Right atrium auricular region (tissue), 2 donors: ENCODE measurements at regions not wholly inside any gene's neighbourhood (a gene's known extent, or its start where the extent isn't known, plus 50 kb on each side); places are given as distances from the start of the nearest gene placed in this dataset.

Source experiments
- DNase-seq: peaks from one replicate; pipeline ENCODE4 v3.0.0-alpha.2; 2019; ENCODE audit warnings: low spot score
- H3K27ac ChIP-seq, 2 donors: fragments of 200-600 bp; sonication (generic); 1 replicate in 1 of 2; 2 replicates in 1 of 2; pipeline ENCODE4 v1.5.1; 2016 to 2019
- H3K27me3 ChIP-seq, 2 donors: fragments of 200-600 bp; sonication (generic); one replicate each; pipeline versions ENCODE4 v1.5.1 to v1.6.0; 2017 to 2019
- H3K36me3 ChIP-seq: fragments of 200-600 bp; sonication (generic); one replicate; pipeline ENCODE4 v1.5.1; 2016
- H3K4me1 ChIP-seq, 2 donors: fragments of 200-600 bp; sonication (generic); one replicate each; pipeline versions ENCODE4 v1.5.1 to v1.6.0; 2017 to 2019
- H3K4me3 ChIP-seq, 2 donors: fragments of 200-600 bp; sonication (generic); 1 replicate in 1 of 2; 2 replicates in 1 of 2; pipeline ENCODE4 v1.5.1; 2017 to 2019; ENCODE audit warnings: mild to moderate bottlenecking in 1 of 2, moderate library complexity in 1 of 2
- H3K9me3 ChIP-seq, 2 donors: fragments of 200-600 bp; sonication (generic); one replicate each; pipeline ENCODE4 v1.5.1; 2019
- CTCF ChIP-seq, 2 donors: fragments of 200-600 bp; sonication (generic); IDR thresholded peaks; one replicate each; pipeline ENCODE4 v1.5.1; 2019; ENCODE audit warnings: antibody characterized with exemption in 2 of 2

GRCh38 chr7:31203551-31203950 is 137.0 kb downstream of the NEUROD6 start:
- Histone ChIP-seq H3K27me3 (no peaks in the 10 kb centered on the region), H3K36me3 (no peaks in the 10 kb centered on the region), H3K4me1 (no peaks in the 10 kb centered on the region), H3K9me3 (no peaks in the 10 kb centered on the region), H3K4me3 (no peak overlapping the region), H3K27ac (no peak overlapping the region)
- no peak for TF ChIP-seq CTCF (IDR thresholded peaks at IDR 0.05)
- DNase-seq = no peak

DNA sequence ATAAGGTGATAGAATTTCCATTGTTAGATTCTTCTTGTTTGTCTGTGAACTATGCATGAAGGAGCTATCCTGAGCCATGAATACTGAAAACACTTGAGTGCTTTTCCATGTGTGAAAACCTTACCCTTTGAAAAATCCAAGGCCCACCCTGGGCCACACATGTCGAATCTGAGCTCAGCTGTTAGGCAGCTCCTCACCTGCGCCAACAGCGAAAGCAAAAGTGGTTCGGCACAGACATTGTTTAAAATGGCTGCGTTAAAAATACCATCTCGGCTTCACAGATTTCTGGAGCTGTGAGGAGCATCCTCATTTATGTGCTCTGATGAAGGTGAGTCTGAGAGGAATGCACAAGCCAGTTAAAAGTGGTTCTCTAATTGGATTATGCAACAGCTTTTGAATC is 137.7 kb downstream of the NEUROD6 start:
- no peak for TF ChIP-seq CTCF (IDR thresholded peaks at IDR 0.05)
- Histone ChIP-seq H3K27me3 (no peaks in the 10 kb centered on the region), H3K4me1 (no peaks in the 10 kb centered on the region), H3K4me3 (no peak overlapping the region), H3K27ac (no peak overlapping the region), H3K9me3 (peaks cover 0 to 5% of the 10 kb centered on the region in 2 donors), H3K36me3 (no peaks in the 10 kb centered on the region)
- DNase-seq = no peak

DNA sequence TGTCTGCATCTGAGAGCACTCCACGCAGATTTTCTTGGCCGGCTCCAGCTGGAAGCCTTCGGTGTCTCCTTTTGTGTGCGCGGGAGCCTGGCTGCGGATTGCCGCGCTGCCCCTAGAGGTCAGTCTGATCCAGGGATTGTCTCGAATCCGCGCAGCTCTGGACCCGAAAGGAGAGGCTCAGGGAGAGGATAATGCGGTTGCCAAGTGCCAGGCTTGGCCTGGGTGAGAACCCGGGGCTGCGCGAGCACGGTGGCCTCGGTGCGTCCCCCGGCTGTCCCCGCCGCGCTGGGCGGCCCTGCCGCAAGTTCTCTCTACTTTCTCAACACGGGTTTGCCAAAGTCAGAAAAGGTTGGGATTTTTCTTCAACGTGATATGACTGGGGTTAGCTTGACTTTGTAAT is 140.9 kb downstream of the ADCYAP1R1 start:
- Histone ChIP-seq H3K27me3 (no peaks in the 10 kb centered on the region), H3K4me1 (no peaks in the 10 kb centered on the region), H3K9me3 (peaks cover 0 to 3% of the 10 kb centered on the region in 2 donors), H3K36me3 (no peaks in the 10 kb centered on the region), H3K27ac (no peak overlapping the region), H3K4me3 (no peak overlapping the region)
- peak; percentile 50 to 74 for TF ChIP-seq CTCF (IDR thresholded peaks at IDR 0.05)
- DNase-seq = no peak

- H3K27ac ChIP-seq = no peak overlapping the region
- no peaks in the 10 kb centered on the region for H3K36me3 ChIP-seq
- TF ChIP-seq CTCF (IDR thresholded peaks at IDR 0.05) = no peak
- no peak overlapping the region for H3K4me3 ChIP-seq
- no peaks in the 10 kb centered on the region for H3K4me1 ChIP-seq
- H3K27me3 ChIP-seq = no peaks in the 10 kb centered on the region
- DNase-seq = no peak
- H3K9me3 ChIP-seq = no peaks in the 10 kb centered on the region
Measured at GRCh38 chr7:31190906-31191305, 138.8 kb downstream of the ADCYAP1R1 start.

GRCh38 chr7:31186202-31186601 is 134.1 kb downstream of the ADCYAP1R1 start:
- no peak overlapping the region for H3K27ac ChIP-seq
- no peak for DNase-seq
- H3K4me3 ChIP-seq = no peak overlapping the region
- no peaks in the 10 kb centered on the region for H3K4me1 ChIP-seq
- no peaks in the 10 kb centered on the region for H3K36me3 ChIP-seq
- H3K27me3 ChIP-seq = no peaks in the 10 kb centered on the region
- peaks cover 0 to 6% of the 10 kb centered on the region in 2 donors for H3K9me3 ChIP-seq
- TF ChIP-seq CTCF (IDR thresholded peaks at IDR 0.05) = no peak

DNA sequence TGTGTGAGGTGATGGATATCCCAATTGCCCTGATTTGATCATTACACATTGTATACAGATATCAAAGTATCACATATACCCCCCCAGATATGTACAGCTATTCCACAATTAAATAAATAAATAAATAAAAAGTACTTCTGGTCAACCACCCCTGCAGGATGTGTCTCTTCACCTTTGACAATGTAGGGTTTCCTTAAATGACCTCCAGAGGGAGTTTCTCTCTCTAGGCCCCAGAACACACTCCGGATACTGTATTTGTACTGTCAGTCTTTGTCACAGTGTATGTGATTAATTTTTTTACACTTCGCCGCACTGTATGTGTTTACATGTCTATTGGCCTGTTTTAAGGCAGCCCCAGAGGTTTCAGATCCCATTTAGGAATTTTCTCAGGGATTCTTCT is 123.6 kb downstream of the ADCYAP1R1 start:
- no peak overlapping the region for H3K4me3 ChIP-seq
- H3K27ac ChIP-seq = no peak overlapping the region
- no peak for DNase-seq
- no peaks in the 10 kb centered on the region for H3K9me3 ChIP-seq
- no peaks in the 10 kb centered on the region for H3K27me3 ChIP-seq
- H3K4me1 ChIP-seq = no peaks in the 10 kb centered on the region
- no peak for TF ChIP-seq CTCF (IDR thresholded peaks at IDR 0.05)
- no peaks in the 10 kb centered on the region for H3K36me3 ChIP-seq
